Effector CD4-positive, alpha-beta T cell (primary cell): ENCODE measurements at regions not wholly inside any gene's neighbourhood (a gene's known extent, or its start where the extent isn't known, plus 50 kb on each side); places are given as distances from the start of the nearest gene placed in this dataset.

Experiments
- DNase-seq: peaks from one replicate; pipeline ENCODE4 v3.0.0-alpha.2; 2020

GRCh38 chr3:107062787-107063186, 314.5 kb upstream of the CCDC54 start:
- no peak for DNase-seq

DNA sequence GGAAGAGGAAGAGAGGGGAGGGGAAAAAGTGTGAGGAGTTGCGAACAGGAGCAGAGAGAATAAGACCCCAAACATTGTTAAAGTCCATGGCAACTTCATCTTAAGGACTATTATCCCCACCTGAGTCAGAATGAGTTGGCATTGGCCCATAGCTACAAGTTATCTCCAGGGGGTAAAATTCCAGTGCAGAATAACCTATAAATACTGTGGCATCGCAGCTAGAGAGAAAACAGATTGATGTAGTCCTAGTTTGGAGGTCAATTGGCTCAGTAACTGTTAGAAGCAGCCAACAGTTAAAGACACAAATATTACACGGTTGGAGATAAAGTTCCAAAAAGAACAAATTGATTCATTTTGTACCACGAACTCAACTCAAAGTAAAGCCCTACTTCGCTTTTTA, 313.9 kb upstream of the CCDC54 start:
- no peak for DNase-seq

DNA sequence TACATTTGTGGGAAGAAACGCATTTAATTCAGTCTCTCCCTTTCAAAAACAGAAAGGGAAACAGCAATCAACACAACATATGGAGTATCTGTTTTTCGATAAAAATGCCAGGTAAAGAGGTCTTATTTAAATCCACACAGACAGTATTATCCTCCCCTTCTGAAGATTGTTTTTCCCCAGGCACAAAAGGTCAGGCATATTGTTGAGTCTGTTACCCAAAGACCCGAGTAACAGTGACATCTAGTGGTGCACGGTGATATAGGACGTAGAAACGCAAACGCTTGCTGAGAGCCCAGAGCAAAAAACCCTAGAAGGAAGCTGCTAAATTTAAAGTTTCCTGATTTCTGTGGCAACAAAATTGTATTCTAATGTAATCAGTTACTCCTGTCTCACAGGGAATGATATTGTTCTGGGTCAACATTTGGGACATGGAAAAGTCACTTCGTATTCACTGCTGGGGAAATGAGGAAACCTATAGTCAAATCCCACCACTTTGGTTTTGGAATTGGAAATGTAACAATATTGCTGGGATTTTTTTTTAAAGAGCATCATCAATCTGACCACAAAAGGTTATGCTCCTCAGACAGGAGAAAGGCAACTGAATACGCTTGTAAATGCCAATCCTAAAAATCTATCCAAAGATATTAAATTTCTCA, 312.7 kb upstream of the CCDC54 start:
- peak; percentile 35 for DNase-seq

DNA sequence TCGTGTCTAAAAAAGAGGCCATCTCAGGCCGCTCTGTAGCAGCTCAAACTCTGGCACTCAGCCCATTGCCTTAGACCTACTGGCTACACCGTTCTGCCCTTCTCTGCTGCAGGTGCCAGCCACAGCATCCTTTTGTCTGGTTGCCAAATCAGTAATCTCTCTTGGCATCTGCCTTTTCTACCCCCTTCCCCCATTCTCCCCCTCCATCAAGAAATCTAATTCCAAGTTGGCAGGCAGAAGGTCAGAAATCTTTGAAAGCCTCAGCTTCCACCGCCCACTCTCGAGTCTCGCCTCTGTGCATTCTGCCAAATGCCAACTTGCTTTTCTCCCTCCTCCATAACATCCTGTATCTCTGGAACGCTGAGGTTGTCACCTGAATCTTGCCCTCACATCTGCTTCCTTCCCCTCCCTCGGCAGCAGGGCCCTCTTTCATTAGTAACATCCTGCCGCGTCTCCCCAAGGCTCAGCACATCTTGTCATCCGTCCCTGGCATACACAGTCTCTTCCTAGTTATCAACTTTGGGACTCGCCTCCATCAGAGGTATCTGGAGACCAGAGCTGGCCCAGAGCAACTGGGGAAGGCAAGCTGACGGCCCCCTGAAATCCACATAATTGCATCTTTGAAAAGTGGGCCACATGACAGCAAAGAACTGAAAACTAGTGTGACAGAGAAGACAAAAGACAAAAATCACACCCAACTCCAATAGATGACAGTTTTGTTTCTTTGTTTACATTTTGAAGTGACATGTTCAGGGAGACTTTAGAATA, 312.0 kb upstream of the CCDC54 start:
- DNase-seq, result no peak

GRCh38 chr3:107067421-107067820, 309.8 kb upstream of the CCDC54 start:
- no peak for DNase-seq

GRCh38 chr3:107068980-107069379, 308.3 kb upstream of the CCDC54 start:
- no peak for DNase-seq

DNA sequence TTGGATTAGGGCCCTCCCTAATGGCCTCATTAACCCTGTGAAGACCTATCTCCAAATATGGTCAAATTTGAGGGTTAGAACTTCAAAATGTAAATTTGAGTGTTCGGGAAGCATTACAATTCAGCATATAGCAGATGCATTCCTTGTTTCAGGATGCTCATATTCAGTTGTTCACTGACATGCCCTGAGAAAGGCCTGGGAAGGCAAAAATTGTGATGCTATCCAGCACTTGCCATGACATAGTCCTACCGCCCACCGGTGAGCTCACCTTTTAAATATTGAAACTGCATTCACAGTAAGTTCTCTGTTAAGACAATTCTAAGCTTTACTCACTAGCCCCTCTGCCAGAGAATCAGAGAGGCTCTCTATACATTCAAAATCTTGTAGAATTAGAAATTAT, 300.3 kb upstream of the CCDC54 start:
- DNase-seq, result no peak

DNA sequence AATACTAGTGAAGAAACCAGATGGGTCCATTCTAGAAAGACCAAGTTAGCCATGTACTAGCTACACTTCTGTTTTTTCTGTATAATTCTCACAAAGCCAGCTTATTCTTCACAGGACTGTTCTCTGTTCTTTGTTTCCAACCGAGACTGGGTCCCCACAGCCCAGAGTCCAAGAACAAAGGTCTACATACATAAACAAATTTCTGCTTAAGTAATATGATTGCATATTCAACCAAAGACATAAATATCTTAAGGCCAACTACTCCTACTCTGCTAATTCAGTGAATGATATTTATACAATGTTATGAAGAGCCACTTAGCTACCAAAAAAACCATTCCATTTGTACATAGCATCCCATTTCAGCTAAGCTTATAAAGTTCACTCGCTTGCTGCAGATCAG, 299.8 kb upstream of the CCDC54 start:
- DNase-seq, result no peak

GRCh38 chr3:107082527-107082926, 294.7 kb upstream of the CCDC54 start:
- DNase-seq, result no peak

GRCh38 chr3:107085261-107085660, 292.0 kb upstream of the CCDC54 start:
- DNase-seq, result no peak

DNA sequence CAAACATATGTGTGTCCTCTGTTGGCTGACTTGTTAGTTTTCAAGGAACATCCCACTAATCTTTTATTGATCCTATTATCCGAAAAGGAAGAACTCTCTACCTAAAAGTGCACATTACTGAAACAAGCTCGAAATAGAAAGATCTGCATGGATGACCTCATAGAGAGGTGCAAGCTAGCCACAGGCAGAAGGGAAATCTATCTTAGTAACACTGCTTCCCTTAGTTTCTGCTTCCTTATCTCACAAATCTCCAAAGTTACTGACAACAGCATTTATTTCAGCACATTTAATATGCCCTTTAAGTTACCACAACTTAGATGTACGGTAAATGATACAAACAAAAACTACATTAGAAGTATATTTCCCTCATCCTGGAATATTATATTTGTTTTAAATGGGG, 285.1 kb upstream of the CCDC54 start:
- no peak for DNase-seq

DNA sequence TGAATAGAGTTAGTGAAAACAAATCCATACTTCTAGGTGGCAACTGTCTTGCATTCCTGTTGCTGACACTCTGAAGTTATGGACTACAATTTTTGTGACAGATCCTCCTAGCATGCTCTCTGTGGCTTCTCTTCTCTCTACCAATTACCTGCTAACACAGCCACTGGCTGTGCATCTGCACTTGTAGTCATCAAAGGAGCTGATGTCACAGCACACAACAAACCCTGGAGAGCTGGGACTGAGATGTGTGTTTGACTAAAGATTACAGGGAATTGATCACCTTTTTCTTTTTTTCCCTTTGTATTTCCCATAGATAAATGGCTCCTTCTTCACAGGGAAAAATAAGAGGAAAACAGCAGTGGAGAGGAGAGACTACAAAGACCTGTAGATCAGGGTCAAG, 278.4 kb upstream of the CCDC54 start:
- no peak for DNase-seq

GRCh38 chr3:107100137-107100536, 277.1 kb upstream of the CCDC54 start:
- DNase-seq, result no peak

DNA sequence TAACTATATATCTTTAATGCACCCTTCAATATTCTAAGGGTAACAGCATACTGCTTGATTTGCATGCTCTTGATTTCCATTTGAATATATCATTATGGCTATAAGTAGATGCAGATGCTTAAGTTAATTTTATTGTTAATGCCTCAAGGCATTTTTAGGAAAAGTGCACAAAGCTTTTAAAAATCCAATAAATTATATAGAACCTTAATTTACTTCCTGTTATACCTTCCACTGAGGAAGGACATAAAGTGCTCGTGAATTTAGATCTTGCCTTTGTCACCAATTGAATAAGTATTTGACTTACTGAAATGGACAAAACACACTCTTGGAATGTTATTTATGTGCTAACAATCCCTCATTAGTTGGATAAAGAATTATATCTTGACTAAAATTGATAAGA, 276.7 kb upstream of the CCDC54 start:
- DNase-seq, result no peak

DNA sequence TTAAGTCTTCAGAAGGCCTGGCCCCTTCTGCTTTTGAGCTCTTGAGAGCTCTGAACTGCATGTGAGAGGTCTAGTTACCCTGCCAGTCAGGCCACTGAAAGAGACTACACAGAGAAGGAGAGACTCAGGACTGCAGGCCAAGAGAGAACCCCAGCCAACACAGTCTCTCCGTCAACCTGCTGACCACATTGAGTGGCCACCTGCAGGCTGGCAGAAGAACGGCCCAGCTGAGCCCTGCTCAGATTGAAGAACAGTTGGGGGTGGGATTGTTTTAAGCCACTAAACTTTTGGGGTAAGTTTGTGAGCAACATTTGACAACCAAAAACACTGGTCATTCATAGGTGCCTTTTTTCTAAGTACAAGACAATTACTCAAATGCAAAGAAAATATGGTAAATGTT, 273.5 kb upstream of the CCDC54 start:
- no peak for DNase-seq

- no peak for DNase-seq
These were observed 270.9 kb upstream of the CCDC54 start for GRCh38 chr3:107106316-107106715.

GRCh38 chr3:107106907-107107306, 270.3 kb upstream of the CCDC54 start:
- DNase-seq, result no peak

DNA sequence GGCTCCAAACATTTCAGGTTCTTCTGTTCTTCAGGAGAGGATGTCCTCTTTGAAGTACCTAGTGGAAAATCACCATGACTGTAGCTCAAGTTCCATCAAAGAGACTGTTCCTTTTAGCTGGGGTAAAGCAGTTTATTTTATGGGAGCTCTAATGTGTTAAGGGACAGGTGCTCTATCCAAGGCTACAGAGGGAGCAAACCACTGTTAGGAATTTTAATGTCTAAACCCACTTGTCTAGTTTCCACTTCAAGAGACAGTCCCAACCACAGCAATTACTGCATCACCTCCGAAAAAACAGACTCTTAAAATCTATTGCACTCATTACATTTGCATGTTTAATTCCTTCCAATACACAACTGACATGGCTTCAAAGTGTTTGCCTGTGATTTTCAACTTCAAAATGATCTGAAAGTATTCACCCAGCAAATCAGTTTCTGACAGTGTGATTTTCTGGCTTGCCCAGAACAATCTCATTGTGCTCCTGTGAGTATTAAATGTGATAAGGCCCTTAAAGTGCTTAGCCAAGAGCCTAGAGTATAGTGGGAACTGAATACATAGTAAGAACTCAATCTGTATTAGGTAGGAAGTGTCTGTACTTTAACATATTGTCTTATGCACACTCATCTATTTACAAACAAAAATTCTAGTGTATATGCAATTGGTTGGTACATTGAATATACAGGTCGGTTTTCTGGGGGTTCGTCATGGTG, 266.5 kb upstream of the CCDC54 start:
- no peak for DNase-seq

DNA sequence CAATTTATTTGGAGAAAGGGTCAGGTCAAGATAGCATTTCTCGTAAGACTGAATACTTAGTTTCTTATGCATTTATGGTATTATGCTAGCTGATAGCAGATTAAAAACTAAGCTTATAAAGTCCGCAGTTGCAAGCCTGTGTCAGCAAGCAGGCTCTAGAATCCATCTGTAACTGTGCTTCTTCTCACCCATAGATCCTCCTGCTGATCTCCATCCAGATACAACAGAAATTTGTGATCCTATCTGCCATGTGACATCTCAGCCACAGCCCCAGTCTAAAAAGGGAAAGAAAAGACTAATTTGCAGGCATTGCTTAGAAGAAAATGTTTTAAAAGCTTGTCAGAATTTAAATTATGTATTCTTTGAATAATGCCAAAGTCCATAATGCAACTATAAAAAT, 265.4 kb upstream of the CCDC54 start:
- DNase-seq, result no peak

DNA sequence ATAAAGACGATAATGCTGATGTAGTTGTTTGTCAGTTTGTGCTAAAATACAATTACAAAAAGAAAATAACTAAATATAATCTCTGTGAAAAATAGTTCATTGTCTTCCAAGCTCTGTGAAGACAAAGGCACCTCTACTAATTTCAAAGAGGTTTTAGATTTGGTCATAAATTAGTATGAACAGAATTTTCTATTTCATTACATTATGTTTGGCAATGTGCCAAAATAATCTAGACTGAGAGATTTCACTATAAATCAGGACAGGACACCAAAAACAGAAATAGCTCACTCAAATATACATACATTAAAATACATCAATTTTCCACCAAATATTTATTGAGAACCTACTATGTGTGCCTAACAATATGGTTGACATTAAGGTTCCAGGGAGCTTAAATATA, 264.9 kb upstream of the CCDC54 start:
- no peak for DNase-seq

DNA sequence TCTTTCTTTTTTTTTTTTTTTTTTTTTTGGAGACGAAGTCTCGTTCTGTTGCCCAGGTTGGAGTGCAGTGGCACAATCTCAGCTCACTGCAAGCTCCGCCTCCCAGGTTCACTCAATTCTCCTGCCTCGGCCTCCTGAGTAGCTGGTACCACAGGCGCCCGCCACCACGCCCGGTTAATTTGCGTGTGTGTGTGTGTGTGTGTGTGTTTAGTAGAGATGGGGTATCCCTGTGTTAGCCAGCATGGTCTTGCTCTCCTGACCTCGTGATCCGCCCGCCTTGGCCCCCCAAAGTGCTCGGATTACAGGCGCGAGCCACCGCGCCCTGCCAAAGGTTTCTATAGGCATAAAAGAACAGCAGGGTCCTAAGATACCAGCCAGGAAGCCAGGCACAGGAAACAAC, 261.0 kb upstream of the CCDC54 start:
- no peak for DNase-seq

- DNase-seq, result no peak
These were observed 260.1 kb upstream of the CCDC54 start for GRCh38 chr3:107117156-107117555.

DNA sequence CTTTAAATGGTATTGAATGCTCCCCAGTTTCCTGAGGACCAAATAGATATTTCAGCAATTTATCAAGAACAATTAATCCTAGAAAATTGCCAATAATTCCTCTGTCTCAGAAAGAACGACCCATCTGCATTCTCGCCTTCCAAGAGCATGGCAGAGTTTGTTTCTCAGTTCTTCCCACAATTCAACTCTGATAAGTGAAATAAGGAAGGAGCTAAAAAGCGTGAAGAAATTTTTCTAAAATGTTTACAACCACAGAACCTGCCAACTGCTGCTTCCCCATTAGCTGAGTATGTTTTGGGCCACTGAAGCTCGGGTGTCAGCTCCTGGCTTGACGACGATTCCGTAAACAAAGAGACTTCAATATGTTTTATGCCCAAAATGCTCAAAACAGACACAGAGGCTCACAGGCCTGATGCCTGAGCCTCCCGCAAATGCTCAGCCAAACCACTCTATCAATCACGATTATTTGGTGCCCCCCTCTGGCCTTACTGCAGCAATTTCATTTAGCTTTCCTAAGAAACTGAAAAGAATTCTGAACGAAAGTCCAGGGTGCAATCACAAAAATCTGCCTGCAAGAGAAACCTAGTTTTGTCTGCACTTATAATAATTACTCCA, 259.2 kb upstream of the CCDC54 start:
- DNase-seq, result no peak

DNA sequence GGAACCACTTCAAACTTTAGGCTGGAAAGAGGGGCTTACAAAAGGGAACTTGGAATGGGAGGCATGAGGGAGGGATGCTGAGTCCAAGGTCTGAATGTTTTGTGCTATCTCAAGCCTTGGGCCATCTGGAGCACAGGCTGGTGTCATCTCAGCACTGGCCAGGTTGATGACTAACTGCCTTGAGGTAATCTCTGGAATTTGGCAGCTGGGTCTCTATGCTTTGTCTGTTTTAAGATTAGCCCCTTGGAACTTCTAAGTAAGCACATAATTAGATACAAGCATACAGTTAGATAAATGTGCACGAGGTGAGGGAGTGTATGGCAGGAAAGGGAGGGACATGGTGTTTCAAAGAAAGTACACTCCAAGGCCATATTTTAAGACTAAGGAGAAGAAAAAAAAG, 252.4 kb upstream of the CCDC54 start:
- DNase-seq, result no peak
